Activated CD4-positive, alpha-beta T cell treated with anti-CD3 and anti-CD28 coated beads, Interleukin-2, Interleukin-4, amounts not matched to agents 100 ng/mL and 50 ng/mL, durations not matched to agents 16 hours and 8 hours (primary cell): ENCODE measurements at regions not wholly inside any gene's neighbourhood (a gene's known extent, or its start where the extent isn't known, plus 50 kb on each side); places are given as distances from the start of the nearest gene placed in this dataset.

Experiments used
- DNase-seq: peaks from one replicate; pipeline ENCODE4 v3.0.0-alpha.2; 2020; ENCODE audit warnings: low spot score

GRCh38 chr11:79864882-79865281 lies 424.1 kb upstream of the TENM4 start:
- DNase-seq = no peak

- no peak for DNase-seq
Measured at GRCh38 chr11:79860336-79860735, 419.5 kb upstream of the TENM4 start.

- no peak for DNase-seq
Measured at GRCh38 chr11:79857377-79858214, 416.8 kb upstream of the TENM4 start.

- DNase-seq = no peak
Measured at GRCh38 chr11:79852176-79852575, 411.3 kb upstream of the TENM4 start.

GRCh38 chr11:79845002-79845709 lies 404.3 kb upstream of the TENM4 start:
- DNase-seq = no peak

- no peak for DNase-seq
Measured at GRCh38 chr11:79834015-79834414, 393.2 kb upstream of the TENM4 start.

GRCh38 chr11:79830446-79830845 lies 389.6 kb upstream of the TENM4 start:
- DNase-seq = no peak

GRCh38 chr11:79829891-79830290 lies 389.1 kb upstream of the TENM4 start:
- DNase-seq = no peak

GRCh38 chr11:79822766-79823165 lies 381.9 kb upstream of the TENM4 start:
- DNase-seq = no peak

- no peak for DNase-seq
Measured at GRCh38 chr11:79813551-79813950, 372.7 kb upstream of the TENM4 start.

- DNase-seq = no peak
Measured at GRCh38 chr11:79809487-79809886, 368.7 kb upstream of the TENM4 start.

GRCh38 chr11:79807506-79807905 lies 366.7 kb upstream of the TENM4 start:
- DNase-seq = no peak

- DNase-seq = no peak
Measured at GRCh38 chr11:79796704-79797103, 355.9 kb upstream of the TENM4 start.

GRCh38 chr11:79794484-79795393 lies 353.9 kb upstream of the TENM4 start:
- DNase-seq = no peak

- no peak for DNase-seq
Measured at GRCh38 chr11:79794057-79794456, 353.2 kb upstream of the TENM4 start.

GRCh38 chr11:79786961-79787360 lies 346.1 kb upstream of the TENM4 start:
- no peak for DNase-seq

GRCh38 chr11:79783833-79784232 lies 343.0 kb upstream of the TENM4 start:
- no peak for DNase-seq

- no peak for DNase-seq
Measured at GRCh38 chr11:79768343-79768742, 327.5 kb upstream of the TENM4 start.

GRCh38 chr11:79762279-79762921 lies 321.6 kb upstream of the TENM4 start:
- DNase-seq = no peak

- DNase-seq = no peak
Measured at GRCh38 chr11:79758325-79758724, 317.5 kb upstream of the TENM4 start.

- DNase-seq = no peak
Measured at GRCh38 chr11:79747406-79747805, 306.6 kb upstream of the TENM4 start.

GRCh38 chr11:79744941-79745340 lies 304.1 kb upstream of the TENM4 start:
- DNase-seq = no peak
